ENCODE measurements at regions not wholly inside any gene's neighbourhood (a gene's known extent, or its start where the extent isn't known, plus 50 kb on each side); places are given as distances from the start of the nearest gene placed in this dataset.

DNA sequence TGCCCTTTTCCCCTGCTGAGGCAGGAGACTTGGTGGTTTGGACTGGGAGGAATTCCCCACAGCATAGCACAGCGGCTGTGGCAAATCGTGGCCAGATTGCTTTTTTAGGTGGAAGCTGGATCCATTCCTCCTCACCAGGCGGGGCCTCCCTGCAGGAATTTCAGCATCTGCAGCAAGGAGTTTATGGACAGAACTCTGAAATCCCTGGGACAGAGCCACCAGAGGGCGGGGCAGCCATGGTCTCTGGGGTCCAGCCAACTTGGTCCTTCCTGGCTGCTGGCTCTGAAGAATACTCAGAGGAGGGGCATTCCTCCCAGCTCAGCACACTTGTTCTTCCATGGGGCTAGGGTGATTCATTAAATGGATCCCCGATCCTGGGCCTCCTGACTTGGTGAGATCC is 794.3 kb downstream of the SH3BGRL start:
- Histone ChIP-seq H3K27me3 (replicated peaks in 1 of 4; ENCODE audit: control extremely low read depth in 1 of 4, control insufficient read depth in 3 of 4, insufficient read depth in 4 of 4, low read length in 3 of 4) (no peaks in the 10 kb centered on the region), H3K9ac (ENCODE audit: low read length) (no peak overlapping the region), H4K20me1 (ENCODE audit: control insufficient read depth, insufficient read depth, low read length, poor library complexity, severe bottlenecking) (no peaks in the 10 kb centered on the region), H3K4me3 (ENCODE audit: control extremely low read depth in 1 of 5, extremely low read depth in 1 of 5, insufficient read depth in 1 of 5, low read depth in 2 of 5, low read length in 4 of 5) (no peak overlapping the region), H3K36me3 (replicated peaks in 1 of 2; ENCODE audit: control extremely low read depth in 1 of 2, control insufficient read depth in 1 of 2, extremely low read depth in 1 of 2, insufficient read depth in 2 of 2, low read length in 1 of 2) (no peaks in the 10 kb centered on the region), H3K27ac (ENCODE audit: low read length in 2 of 2) (no peak overlapping the region), H3K9me3 (ENCODE audit: control extremely low read depth in 1 of 3, control insufficient read depth in 2 of 3, insufficient read depth in 1 of 3, low read length in 2 of 3) (peaks cover 0 to 5% (median 0%) of the 10 kb centered on the region in 3 donors), H3K79me2 (ENCODE audit: control insufficient read depth, insufficient read depth, low read length) (no peaks in the 10 kb centered on the region), H2AFZ (ENCODE audit: insufficient read depth, low read depth, low read length, poor library complexity, severe bottlenecking) (no peak overlapping the region), H3K4me1 (ENCODE audit: control insufficient read depth in 2 of 2, insufficient read depth in 2 of 2, low read length in 2 of 2) (no peaks in the 10 kb centered on the region), H3K4me2 (replicated peaks; ENCODE audit: low read depth, low read length, poor library complexity, severe bottlenecking) (no peak overlapping the region)
- POLR2A ChIA-PET, result no interaction called here
- Mint-ChIP-seq H3K27ac (no peak overlapping the region), H3K27me3 (no peaks in the 10 kb centered on the region), H3K4me3 (no peak overlapping the region), H3K4me1 (no peaks in the 10 kb centered on the region), H3K9me3 (ENCODE audit: insufficient read depth) (peaks cover 2% of the 10 kb centered on the region)
- CTCF ChIA-PET, result no interaction called here
- DNase-seq (no peak), ATAC-seq (ENCODE audit: low read depth) (no peak)
- intact Hi-C loops (cut with micrococcal nuclease), result no loop called here
- WGBS (ENCODE audit: insufficient coverage), result 83% methylated on average over 1 of the region's 5 CpGs
- no peak for TF ChIP-seq EZH2 (IDR thresholded peaks at IDR 0.05; ENCODE audit: borderline replicate concordance, insufficient read depth, low read depth, low read length, poor library complexity, severe bottlenecking)
- TF ChIP-seq, protein P1, sequence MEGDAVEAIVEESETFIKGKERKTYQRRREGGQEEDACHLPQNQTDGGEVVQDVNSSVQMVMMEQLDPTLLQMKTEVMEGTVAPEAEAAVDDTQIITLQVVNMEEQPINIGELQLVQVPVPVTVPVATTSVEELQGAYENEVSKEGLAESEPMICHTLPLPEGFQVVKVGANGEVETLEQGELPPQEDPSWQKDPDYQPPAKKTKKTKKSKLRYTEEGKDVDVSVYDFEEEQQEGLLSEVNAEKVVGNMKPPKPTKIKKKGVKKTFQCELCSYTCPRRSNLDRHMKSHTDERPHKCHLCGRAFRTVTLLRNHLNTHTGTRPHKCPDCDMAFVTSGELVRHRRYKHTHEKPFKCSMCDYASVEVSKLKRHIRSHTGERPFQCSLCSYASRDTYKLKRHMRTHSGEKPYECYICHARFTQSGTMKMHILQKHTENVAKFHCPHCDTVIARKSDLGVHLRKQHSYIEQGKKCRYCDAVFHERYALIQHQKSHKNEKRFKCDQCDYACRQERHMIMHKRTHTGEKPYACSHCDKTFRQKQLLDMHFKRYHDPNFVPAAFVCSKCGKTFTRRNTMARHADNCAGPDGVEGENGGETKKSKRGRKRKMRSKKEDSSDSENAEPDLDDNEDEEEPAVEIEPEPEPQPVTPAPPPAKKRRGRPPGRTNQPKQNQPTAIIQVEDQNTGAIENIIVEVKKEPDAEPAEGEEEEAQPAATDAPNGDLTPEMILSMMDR (IDR thresholded peaks at IDR 0.05), result no peak

DNA sequence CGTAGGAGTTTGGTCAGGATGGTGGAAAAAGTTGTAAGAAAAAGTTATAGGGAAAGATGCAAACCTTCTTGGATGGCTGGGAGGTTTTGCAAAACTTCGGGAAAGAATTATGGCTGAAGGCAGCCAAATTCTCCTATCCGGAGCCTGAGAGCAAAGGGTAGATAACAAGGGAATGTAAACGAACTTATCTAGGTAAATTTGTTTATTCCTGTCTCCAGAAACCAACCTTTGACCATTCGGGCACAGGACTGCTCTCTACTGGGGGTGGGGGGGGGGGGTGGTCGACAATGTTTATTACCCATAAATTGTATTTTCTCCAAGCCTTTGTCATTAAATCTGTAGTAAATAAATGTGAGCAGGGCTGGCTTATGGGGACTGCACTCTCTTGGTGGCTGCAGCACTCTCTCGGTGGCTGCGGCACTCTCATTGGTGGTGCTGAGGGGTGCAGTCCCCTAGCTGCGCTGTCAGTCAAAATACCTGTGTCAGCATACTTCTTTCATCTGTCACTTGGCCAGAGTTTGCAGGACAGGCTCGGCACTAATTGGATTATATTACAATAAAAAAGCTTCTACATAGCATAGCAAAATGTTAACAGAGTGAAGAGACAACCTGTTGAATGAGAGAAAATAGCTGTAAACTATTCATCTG is 827.8 kb downstream of the SH3BGRL start:
- H3K9me3 Mint-ChIP-seq (ENCODE audit: insufficient read depth), result no peaks in the 10 kb centered on the region

More for the DNA sequence above, 827.8 kb downstream of the SH3BGRL start:
- Mint-ChIP-seq H3K4me3 (no peak overlapping the region), H3K27me3 (no peaks in the 10 kb centered on the region), H3K27ac (no peak overlapping the region), H3K4me1 (no peaks in the 10 kb centered on the region)
- H3K9me3 ChIP-seq (ENCODE audit: control extremely low read depth in 1 of 3, control insufficient read depth in 2 of 3, insufficient read depth in 1 of 3, low read length in 2 of 3), result peaks cover 0 to 3% (median 0%) of the 10 kb centered on the region in 3 donors
- no peaks in the 10 kb centered on the region for H3K27me3 ChIP-seq (replicated peaks in 1 of 4; ENCODE audit: control extremely low read depth in 1 of 4, control insufficient read depth in 3 of 4, insufficient read depth in 4 of 4, low read length in 3 of 4)
- H3K4me2 ChIP-seq (replicated peaks; ENCODE audit: low read depth, low read length, poor library complexity, severe bottlenecking), result no peak overlapping the region
- POLR2A ChIA-PET, result no interaction called here
- TF ChIP-seq EZH2 (IDR thresholded peaks at IDR 0.05; ENCODE audit: borderline replicate concordance, insufficient read depth, low read depth, low read length, poor library complexity, severe bottlenecking), result no peak
- TF ChIP-seq, protein P1 (IDR thresholded peaks at IDR 0.05), result no peak
- no peak overlapping the region for H3K9ac ChIP-seq (ENCODE audit: low read length)
- no peaks in the 10 kb centered on the region for H3K4me1 ChIP-seq (ENCODE audit: control insufficient read depth in 2 of 2, insufficient read depth in 2 of 2, low read length in 2 of 2)
- H4K20me1 ChIP-seq (ENCODE audit: control insufficient read depth, insufficient read depth, low read length, poor library complexity, severe bottlenecking), result no peaks in the 10 kb centered on the region
- intact Hi-C loops (cut with micrococcal nuclease), result no loop called here
- H2AFZ ChIP-seq (ENCODE audit: insufficient read depth, low read depth, low read length, poor library complexity, severe bottlenecking), result no peak overlapping the region
- no peaks in the 10 kb centered on the region for H3K36me3 ChIP-seq (replicated peaks in 1 of 2; ENCODE audit: control extremely low read depth in 1 of 2, control insufficient read depth in 1 of 2, extremely low read depth in 1 of 2, insufficient read depth in 2 of 2, low read length in 1 of 2)
- CTCF ChIA-PET, result no interaction called here
- WGBS (ENCODE audit: insufficient coverage), result no CpG with 5 or more reads among the region's 10 CpGs
- H3K27ac ChIP-seq (ENCODE audit: low read length in 2 of 2), result no peak overlapping the region
- no peak overlapping the region for H3K4me3 ChIP-seq (ENCODE audit: control extremely low read depth in 1 of 5, extremely low read depth in 1 of 5, insufficient read depth in 1 of 5, low read depth in 2 of 5, low read length in 4 of 5)
- no peak for DNase-seq
- ATAC-seq (ENCODE audit: low read depth), result no peak
- H3K79me2 ChIP-seq (ENCODE audit: control insufficient read depth, insufficient read depth, low read length), result no peaks in the 10 kb centered on the region

Measured in B cell (primary cell).